GM21717 (cell line): ENCODE measurements at regions not wholly inside any gene's neighbourhood (a gene's known extent, or its start where the extent isn't known, plus 50 kb on each side); places are given as distances from the start of the nearest gene placed in this dataset.

Experiments
- ATAC-seq: cut with Tn5 transposase; IDR thresholded peaks from one replicate; pipeline ENCODE4 v1.9.1; 2021; ENCODE audit warnings: mild to moderate bottlenecking, moderate library complexity; ENCODE audit not compliant: unreplicated experiment

- no peak for ATAC-seq
Observed at GRCh38 chr5:63375851-63376250, 586.4 kb downstream of the HTR1A start.

- no peak for ATAC-seq
Observed at GRCh38 chr5:63374085-63374484, 588.2 kb downstream of the HTR1A start.

GRCh38 chr5:63351164-63351563, 611.1 kb downstream of the HTR1A start:
- ATAC-seq: no peak

- no peak for ATAC-seq
Observed at GRCh38 chr5:63346451-63346850, 615.8 kb downstream of the HTR1A start.

GRCh38 chr5:63341442-63341841, 620.8 kb downstream of the HTR1A start:
- ATAC-seq: no peak

- ATAC-seq: no peak
Observed at GRCh38 chr5:63323926-63324325, 638.3 kb downstream of the HTR1A start.

GRCh38 chr5:63314551-63314950, 647.7 kb downstream of the HTR1A start:
- no peak for ATAC-seq

GRCh38 chr5:63310644-63311043, 651.6 kb downstream of the HTR1A start:
- ATAC-seq: no peak

GRCh38 chr5:63306909-63307308, 655.3 kb downstream of the HTR1A start:
- ATAC-seq: no peak

- no peak for ATAC-seq
Observed at GRCh38 chr5:63293317-63293716, 668.9 kb downstream of the HTR1A start.

- no peak for ATAC-seq
Observed at GRCh38 chr5:63286724-63287123, 675.5 kb downstream of the HTR1A start.

GRCh38 chr5:63263411-63263810, 684.8 kb downstream of the LRRC70 start:
- ATAC-seq: no peak

GRCh38 chr5:63262185-63262981, 683.8 kb downstream of the LRRC70 start:
- ATAC-seq: no peak

- ATAC-seq: no peak
Observed at GRCh38 chr5:63261695-63262094, 683.1 kb downstream of the LRRC70 start.

GRCh38 chr5:63255594-63255993, 677.0 kb downstream of the LRRC70 start:
- no peak for ATAC-seq

- no peak for ATAC-seq
Observed at GRCh38 chr5:63250939-63251338, 672.3 kb downstream of the LRRC70 start.

- ATAC-seq: no peak
Observed at GRCh38 chr5:63249960-63250359, 671.3 kb downstream of the LRRC70 start.

- no peak for ATAC-seq
Observed at GRCh38 chr5:63247651-63248050, 669.0 kb downstream of the LRRC70 start.

- ATAC-seq: no peak
Observed at GRCh38 chr5:63245271-63245670, 666.7 kb downstream of the LRRC70 start.

- no peak for ATAC-seq
Observed at GRCh38 chr5:63240063-63240755, 661.6 kb downstream of the LRRC70 start.

- no peak for ATAC-seq
Observed at GRCh38 chr5:63233911-63234310, 655.3 kb downstream of the LRRC70 start.

GRCh38 chr5:63233361-63233760, 654.7 kb downstream of the LRRC70 start:
- no peak for ATAC-seq
